EL (cell line): ENCODE measurements at regions not wholly inside any gene's neighbourhood (a gene's known extent, or its start where the extent isn't known, plus 50 kb on each side); places are given as distances from the start of the nearest gene placed in this dataset.

ENCODE experiments used
- DNase-seq: peaks from one replicate; pipeline ENCODE4 v3.0.0-alpha.2; 2016

DNA sequence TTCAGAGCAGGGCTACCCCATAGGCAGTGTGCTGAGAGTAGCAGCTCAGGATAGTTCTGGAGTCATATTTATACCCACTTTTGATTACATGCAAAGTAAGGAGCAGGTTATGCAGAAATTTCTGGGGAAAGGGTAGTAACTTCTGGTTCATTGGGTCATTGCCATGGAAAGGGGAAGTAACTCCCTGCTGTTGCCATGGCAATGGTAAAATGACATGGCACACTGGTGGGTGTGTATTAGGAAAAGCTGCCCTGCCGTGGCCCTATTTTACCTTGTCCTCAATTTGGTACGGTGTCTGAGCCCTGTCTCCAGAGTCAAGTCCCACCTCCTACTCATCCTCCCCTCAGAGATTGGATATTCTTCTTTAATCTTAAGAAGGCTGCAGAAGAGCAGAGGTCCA, 526.7 kb upstream of the TYRP1 start:
- no peak for DNase-seq

DNA sequence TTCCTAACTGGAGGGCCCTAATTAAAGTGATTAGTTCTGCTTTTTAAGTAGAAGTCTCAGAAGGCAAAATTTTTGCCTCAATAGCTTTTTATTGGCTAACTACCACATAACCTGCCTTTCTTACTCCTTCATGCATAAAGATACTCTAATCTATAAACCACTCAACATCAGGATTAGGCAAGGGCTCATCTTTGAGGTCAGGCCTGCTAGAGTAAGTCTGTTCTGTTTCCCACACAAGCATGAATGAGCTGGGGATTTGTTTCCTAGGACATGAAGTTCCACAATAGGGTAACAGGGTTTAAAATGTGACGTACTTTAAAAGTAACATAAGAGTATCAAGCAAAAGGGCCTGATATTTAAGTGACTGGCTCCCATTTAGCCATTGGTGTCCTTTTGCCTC, 522.7 kb upstream of the TYRP1 start:
- no peak for DNase-seq

DNA sequence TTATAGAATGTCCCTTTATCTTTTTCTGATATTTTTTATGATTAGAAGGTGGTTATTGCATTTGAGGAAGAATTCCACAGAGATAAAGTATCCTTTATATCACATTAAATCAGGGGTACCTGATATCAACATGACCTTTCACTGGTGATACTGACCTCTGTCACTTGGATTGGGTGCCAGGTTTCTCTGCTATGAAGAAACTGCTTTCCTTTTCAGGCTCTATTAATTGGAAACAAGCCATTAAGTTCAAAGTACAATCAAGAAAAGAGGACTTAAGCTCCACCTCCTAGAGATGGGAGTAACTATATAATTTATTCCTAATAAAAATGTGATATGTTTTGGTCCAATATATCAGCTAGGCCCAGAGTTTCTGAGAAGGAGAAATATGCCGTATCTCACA, 514.6 kb upstream of the TYRP1 start:
- DNase-seq: no peak

DNA sequence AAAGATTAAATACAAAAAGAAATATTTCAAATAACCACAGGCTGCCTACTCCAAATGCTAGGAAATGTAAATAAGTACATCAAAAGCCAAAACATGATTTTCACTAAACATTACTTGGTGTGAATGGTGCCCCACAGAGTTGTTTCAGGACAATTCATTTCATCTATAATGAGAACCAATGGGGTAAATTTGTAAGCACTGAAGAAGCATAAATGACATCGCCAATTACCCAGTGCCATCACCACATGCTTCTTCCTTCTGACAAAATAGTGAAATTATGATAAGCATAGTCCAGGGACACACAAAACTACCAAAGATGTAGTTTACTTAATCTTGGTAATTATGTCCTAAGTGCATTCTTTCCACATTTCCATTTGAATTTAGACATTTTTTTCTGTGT, 510.4 kb upstream of the TYRP1 start:
- DNase-seq: no peak

DNA sequence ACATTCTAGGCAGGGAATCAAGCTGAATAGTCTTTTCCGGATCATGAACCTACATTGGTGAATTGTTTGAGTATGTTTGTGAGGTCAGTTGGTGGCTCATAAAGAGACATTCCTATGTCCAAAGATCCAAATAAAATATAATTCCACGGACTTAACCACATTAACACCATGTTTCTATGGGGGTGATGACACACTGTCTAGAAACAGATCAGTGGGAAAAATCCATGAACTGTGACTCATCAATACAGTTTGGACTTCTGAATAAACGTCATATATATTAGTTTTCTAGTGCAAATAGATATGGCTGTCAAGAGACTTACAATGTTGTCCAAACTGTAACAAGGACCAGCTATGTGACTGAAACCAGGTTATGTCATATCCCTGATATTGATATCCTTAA, 509.9 kb upstream of the TYRP1 start:
- no peak for DNase-seq

DNA sequence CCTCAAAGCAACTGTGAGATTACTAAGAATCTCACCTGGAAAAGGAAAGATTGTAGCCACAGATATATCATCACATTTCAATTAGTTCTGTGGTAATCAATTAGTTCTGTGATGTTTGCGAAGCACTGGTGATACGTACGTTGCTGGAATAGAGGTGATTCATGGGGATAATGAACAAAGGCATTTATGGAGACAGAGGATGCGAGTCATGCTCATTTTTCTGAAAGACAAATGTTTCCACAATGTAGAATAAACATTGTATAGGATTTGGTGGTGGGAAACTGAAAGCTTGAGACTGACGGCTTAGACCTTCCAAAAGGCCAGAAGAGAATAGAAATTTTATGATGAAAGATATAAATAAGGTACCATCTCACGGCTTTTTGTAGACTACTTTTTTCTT, 507.3 kb upstream of the TYRP1 start:
- DNase-seq: no peak

DNA sequence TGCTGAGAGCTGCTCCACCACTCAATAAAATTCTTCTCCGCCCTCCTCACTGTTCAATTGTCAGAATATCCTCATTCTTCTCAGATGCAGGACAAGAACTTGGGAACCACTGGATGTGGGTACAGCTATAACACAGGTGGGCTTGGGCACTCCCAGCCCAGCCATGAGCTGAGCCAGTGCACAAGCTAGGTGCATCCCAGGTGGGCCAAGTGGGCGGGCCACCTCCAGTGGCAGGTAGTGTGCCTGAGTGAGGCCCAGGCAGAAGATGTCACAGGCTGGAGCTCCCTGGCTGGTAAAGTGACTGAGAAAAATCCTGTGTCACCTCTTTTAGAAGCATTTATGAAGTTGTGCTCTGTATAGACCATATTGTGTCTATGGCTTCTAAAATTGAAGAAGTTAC, 501.6 kb upstream of the TYRP1 start:
- no peak for DNase-seq

DNA sequence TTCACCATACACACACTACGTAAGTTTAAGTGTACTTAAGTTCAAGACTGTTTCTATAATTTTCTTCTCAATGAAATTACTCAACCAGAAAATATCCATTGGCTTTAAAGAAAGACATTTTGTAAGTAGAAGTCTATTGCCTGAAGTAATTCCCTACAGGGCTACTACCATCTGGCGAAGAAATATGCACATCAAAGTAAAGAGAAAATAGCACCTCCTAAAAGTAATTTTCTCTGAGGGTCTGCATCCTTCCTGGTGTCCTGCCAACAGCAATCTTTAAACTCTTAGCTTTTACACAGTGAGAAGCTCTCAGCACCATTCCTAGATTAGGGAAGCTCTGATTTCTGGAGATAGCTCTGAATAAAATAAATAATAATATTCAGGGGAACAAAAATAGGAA, 498.5 kb upstream of the TYRP1 start:
- no peak for DNase-seq

DNA sequence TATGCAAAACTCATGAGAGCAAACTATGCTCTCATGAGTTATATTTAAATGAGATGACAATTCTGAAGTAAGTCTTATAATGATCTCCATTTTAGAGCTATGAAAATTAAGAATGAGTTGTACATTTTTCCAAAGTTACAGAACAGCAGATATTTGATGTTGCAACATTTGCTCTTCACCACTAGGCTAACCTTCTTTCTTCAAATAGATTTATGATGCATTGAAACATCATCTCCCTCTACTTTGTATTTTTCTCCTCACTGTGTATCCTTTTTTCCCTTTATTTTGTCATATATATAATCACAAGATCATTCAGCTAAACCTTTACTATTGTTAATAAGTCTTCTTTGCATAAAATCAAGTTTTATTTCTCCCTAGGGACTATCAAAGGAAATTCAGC, 497.7 kb upstream of the TYRP1 start:
- no peak for DNase-seq

DNA sequence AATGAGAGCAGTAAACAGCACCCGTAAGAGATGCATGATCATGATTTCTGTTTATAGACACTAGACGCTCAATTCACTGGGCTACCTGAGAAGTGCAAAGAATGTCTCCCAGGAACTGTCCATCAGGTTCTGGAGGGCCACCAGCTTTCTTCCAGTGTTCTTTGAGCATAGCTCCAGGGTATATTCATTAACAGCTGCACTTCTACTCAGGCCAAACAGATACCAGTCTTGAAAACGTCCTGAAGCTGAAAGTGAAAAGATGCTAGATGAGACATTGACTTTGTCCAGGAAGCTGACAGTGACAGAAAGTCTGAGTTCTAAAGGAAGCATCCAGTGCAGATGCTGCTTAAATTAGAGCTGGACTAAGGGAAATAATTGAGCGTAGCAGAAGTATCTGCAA, 488.7 kb upstream of the TYRP1 start:
- DNase-seq: no peak

DNA sequence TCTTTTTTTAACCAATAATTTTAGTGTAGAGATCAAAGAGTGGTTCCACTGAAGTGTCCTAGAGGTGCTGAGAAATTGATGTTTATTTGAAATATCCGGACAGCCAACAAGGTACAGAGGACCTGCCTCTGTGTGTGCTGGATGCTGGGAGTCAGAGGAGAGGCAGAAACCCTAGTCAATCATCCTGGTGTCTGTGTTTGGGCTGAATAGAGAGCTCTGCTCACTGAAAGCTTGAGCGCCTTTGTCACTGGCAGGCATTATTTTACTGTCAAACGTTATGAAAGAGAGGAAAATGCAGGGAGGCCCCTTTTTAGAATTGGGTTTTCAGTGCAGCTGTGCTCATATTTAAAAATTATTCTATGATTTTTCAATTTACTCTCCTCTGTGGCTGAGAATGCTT, 480.3 kb upstream of the TYRP1 start:
- no peak for DNase-seq

DNA sequence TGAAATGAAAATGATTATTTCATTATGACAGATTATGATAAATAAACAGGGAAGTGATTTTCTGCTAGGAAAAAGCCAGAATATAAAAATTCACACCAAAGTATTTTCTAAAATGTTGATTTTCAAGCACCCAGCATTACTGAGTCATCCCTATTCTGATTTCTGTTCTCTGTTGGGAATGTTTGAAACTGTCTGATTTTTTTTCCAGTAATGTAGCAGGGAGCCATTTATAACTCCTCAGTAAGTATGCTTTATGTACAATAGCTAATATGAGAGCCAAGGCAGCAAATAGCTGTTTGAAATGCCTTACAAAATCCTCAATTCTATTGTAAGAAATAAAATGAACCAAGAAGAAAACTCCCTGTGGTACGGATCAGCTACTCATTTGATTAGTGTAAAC, 471.7 kb upstream of the TYRP1 start:
- no peak for DNase-seq

DNA sequence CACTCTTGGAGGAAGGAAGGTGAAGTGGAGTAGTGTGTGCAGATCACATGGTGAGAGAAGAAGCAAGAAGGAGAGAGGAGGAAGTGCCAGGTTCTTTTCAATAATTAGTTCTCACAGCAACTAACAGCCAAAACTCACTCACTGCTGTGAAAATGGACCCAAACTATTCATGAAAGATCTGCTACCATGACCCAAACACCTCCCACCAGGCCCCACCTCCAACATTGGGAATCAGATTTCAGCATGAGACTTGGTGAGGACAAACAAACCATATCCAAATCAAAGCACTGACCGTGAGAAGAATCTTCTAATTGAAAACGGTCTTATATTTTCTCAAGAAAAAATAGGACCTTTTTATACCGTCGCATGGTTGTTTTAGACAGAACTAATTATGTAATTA, 468.7 kb upstream of the TYRP1 start:
- DNase-seq: no peak

DNA sequence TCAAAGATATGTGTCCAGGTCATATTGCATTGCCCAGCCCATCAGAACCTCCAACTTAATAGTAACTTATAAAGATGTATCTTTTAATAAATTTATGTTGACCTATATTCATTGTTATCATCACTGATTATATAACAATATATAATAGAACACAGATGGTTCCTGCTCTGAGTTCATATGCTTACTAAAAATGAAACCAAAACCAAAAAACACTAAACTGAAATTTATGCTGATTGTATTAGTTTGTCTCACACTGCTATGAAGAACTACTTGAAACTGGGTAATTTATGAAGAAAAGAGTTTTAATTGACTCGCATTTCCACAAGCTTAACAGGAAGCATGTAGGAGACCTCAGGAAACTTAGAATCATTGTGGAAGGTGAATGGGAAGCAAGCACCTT, 462.5 kb upstream of the TYRP1 start:
- no peak for DNase-seq

DNA sequence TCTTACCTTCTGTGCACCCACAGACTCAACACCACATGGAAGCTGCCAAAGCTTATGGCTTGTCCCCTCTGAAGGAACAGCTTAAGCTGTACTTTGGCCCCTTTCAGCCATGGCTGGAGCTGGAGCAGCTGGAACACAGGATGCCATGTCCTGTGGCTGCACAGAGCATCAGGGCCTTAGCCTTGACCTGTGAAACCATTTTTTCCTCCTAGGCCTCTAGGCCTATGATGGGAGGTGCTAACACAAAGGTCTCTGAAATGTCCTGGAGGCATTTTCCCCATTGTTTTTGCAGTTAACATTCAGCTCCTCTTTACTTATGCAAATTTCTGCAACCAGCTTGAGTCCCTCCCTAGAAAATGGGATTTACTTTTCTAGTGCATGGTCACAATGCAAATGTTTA, 461.4 kb upstream of the TYRP1 start:
- DNase-seq: no peak

DNA sequence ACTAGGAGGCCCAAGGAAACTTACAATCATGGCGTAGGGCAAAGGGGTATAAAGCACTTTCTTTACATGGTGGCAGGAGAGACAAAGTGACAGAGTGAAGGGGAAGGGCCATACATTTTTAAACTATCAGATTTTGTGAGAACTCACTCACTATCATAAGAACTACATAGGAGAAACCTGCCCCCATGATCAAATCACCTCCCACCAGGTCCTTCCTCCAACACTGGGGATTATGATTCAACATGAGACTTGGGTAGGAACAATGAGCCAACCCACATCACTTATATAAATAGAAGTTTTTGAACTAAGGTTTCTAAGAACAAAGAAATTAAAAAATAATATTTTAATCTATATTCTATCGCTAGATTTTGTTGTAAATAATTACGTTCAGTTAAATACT, 460.3 kb upstream of the TYRP1 start:
- DNase-seq: no peak

DNA sequence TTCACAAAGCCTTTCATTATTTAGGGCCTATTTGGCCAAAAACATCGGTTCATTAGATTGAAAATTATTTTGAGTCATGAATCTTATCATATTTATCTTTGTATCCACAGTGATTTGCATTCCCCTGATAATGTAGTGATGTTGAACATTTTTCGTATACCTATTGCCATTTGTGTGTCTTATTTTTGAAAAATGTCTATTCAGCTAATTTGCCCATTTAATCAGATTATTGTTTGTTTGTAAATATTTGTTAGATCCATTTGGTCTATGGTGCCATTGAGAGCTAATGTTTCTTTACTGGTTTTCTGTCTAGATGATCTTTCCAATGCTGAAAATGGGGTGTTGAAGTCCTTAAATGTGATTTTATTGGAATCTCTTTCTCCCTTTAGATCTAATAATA, 439.2 kb upstream of the TYRP1 start:
- no peak for DNase-seq

DNA sequence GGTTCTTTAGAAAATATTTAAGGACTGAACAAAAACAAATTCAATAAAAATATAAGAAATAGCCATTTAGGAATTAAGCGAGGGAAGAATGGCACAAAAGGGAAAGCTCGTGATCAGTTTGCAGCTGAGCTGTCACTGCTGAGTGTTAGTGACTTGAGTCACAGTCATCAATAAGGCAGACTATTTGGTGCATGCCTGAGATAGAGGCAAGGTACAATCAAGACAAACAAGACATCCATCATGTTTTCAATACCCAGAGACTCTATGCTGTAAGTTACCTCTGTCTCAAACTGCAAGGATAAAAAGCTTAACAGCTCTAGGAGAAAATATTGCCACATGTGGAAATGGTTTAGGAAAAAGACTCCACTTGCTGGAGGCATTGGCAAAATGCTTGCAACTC, 426.4 kb upstream of the TYRP1 start:
- no peak for DNase-seq

DNA sequence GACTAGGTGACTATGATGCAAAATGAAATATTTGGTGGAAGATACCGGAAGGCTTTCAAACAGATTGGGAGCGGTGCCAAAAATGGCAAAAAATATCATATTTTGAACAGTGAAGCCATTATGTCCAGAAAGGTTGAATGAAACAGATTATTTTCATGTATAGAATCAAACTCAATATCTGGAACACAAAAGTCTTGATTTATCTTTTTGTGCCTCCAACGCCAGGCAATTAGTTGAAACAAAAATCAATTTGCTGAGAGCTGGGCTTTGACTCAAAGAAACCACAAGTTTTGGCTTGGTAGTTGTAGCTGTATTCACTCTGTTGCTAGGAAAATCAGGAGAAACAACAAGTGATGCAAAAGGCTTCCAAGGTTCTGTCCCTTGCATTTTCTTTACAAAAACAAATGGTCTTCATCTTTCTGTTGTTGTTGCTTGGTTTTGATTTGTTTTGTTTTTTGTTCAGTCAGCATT, 421.7 kb upstream of the TYRP1 start:
- DNase-seq: no peak

DNA sequence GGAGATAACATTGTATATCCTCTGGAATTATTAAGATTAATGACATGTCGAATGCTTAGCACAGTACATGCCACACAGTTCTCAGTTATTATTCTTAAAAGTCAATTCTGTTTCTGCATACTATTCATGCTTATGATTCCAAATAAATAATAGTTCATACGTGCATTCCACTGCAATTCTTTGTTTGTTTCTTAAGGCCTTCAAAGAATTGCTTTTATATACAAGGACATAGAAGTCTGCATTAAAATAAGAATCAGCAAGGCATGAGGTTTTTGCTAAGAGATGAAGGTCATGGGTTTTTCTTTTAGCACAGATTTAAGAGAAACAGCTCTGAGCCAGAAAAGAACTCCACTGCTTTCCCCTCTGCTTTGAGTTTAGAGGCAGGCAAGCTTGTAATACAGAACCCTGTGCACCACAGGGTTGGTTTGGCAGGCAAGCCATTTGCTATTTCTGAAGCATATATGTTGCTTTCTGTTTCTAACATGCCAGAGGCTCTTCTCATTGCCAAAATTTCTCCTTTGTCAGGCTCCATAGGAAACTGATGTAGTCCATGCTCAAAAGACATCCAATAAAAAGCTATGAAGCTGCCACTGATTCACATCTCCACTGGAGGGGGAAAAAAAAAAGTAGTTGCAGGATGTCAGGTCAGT, 420.6 kb upstream of the TYRP1 start:
- DNase-seq: no peak

DNA sequence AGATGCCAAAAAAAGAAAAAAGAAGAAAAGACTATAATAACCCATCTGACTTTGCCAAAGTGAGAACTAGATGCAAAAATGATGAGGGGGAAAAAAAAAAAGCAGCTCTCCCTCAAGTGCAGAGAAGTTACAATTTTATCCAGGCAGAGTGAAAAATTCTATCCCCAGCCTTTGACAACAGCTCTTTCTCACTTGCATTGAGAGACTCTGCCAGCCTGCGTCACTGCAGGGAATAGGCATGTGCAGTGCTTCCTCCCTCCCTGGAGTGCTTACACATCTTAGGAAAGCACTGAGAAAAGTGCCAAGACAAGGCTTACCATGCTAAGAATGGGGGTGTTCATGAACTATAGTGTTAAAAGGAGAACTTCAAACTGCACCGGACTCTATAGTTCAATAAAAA, 418.6 kb upstream of the TYRP1 start:
- DNase-seq: no peak

DNA sequence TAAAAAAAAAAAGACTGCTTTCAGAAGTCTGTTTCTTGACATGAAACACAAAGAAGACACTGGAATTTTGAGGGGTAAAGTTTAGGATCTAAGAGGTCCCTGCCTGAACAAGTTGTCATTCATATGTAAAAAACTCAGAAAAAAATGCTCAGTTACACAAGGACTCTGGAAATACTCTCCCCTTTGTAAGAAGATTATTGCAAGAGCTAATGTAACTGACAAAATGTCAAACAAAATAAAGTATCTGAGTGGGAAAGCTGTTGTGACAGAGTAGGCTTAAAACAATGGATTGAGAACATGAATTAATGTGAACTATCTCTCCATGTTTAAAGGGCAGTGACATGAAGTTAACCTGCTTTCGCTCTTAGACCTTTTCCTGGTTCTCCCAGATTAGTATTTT, 416.7 kb upstream of the TYRP1 start:
- no peak for DNase-seq

DNA sequence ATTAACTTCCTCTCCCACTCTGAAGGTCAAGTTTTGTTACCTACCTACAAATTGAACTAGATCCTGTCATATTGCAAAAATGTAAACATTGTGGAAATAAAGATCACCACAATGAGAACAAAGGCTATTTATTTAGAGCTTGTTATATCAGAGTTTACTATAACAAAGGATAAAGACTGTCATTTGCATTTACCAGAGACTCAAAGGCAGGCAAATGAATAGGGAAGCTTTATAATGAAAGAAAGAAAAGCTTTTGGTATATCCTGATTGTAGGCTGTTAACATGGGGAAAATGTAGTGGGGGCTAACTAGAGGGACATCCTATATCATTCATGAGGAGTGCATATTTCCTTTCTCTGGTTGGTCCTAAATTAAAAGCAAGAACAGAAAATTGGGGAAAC, 403.5 kb upstream of the TYRP1 start:
- no peak for DNase-seq

DNA sequence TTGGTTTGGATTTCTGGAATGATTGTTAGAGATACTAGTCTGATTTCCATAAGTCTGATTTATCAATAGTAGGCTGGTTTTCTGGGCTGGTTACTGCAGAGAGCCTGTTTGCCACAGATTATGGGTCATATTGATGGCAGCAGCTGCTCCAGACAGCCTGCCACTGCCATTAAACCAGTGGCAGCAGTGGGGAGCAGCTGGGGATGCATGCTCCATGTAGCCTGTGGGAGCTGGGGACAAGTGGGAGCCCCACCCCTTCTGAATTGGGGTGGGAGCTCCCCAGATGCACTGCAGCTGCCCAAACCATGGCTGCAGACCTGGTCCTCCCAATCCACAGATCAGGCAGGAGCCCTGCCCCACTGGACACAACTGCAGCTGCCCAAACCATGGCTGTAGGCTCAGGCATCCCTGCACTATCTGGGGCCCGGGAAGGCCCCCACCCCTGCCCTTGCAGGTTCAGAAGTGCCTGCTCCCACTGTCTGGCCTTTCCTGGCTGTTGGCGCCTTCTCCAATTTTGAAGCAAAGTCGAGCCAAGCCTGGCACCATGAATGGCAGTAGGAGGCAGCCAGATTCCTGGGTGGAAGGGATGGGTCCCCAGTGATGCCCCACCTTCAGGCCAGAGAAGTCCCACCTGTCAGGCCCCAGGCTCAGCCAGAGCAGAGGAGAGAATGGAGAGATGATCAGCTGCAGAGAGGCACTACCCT, 402.9 kb upstream of the TYRP1 start:
- no peak for DNase-seq

DNA sequence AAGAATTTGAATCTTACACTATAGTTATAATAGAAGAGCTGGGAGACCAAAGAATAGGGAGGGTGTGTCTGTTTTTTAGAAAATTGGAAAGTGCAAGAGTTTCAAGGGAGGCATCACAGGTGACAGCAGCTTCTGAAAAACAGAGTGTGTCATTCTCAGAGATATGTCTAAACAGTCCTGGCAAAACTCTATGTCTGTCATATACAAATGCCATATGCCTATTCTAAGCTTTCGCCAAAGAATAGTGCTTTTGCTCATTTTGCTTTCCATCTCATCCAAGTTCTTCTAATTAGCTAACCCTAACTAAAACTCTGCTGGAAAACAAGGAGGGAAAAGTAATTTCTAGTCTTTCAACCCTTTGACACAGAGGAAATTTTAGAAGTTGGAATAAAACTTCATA, 388.0 kb upstream of the TYRP1 start:
- DNase-seq: no peak
